ENCODE measurements at regions not wholly inside any gene's neighbourhood (a gene's known extent, or its start where the extent isn't known, plus 50 kb on each side); places are given as distances from the start of the nearest gene placed in this dataset.

DNA sequence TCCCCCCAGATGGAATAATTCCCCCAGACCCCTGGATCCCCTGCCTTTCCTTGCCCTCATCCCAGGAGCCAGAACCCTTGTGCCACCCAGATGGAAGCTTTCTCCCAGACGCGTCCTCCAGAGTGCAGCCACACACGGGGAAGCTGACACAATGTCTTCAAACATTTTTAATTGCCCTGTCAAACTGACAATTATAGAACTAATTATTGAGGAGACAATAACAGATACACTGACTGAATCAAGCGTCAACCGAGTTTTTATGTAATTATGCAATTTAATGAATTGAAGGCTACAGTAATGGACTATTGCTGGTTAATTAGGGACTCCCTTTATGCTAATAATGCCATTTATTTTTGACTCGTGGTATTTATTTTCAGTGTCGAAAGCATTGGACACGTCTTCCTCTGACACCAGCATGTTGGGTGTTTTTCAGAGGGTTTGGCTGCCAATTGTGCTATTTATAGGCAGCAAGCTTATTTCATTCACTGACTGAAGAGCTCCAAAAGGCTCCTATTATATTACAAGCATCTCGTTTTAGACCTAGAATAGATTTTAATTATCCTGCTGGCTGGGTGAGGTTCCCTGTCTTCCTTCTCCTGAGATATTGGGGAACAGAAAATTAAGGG is 298.2 kb upstream of the C16orf82 start:
- Histone ChIP-seq H3K9me2 (replicated peaks; ENCODE audit: control insufficient read depth, low read length) (no peaks in the 10 kb centered on the region), H3K4me3 (ENCODE audit: low read length) (no peak overlapping the region), H3F3A (ENCODE audit: control insufficient read depth, insufficient read depth) (no peaks in the 10 kb centered on the region), H3K27ac (ENCODE audit: low read depth, low read length) (no peak overlapping the region), H3K27me3 (ENCODE audit: control insufficient read depth, low read length) (0 out of 2 replicates have a peak, but pooled peaks cover 2% of the 10 kb centered on the region), H3K9me3 (ENCODE audit: control insufficient read depth, insufficient read depth, low read length) (no peaks in the 10 kb centered on the region), H3K4me2 (ENCODE audit: low read length) (no peak overlapping the region), H3K4me1 (ENCODE audit: control insufficient read depth, low read length) (no peaks in the 10 kb centered on the region), H3K79me2 (ENCODE audit: control insufficient read depth, low read length) (no peaks in the 10 kb centered on the region), H3K36me3 (ENCODE audit: control insufficient read depth, low read length) (no peaks in the 10 kb centered on the region), H4K20me1 (ENCODE audit: control insufficient read depth, insufficient read depth, low read depth, low read length) (no peaks in the 10 kb centered on the region)
- TF ChIP-seq, protein P1, sequence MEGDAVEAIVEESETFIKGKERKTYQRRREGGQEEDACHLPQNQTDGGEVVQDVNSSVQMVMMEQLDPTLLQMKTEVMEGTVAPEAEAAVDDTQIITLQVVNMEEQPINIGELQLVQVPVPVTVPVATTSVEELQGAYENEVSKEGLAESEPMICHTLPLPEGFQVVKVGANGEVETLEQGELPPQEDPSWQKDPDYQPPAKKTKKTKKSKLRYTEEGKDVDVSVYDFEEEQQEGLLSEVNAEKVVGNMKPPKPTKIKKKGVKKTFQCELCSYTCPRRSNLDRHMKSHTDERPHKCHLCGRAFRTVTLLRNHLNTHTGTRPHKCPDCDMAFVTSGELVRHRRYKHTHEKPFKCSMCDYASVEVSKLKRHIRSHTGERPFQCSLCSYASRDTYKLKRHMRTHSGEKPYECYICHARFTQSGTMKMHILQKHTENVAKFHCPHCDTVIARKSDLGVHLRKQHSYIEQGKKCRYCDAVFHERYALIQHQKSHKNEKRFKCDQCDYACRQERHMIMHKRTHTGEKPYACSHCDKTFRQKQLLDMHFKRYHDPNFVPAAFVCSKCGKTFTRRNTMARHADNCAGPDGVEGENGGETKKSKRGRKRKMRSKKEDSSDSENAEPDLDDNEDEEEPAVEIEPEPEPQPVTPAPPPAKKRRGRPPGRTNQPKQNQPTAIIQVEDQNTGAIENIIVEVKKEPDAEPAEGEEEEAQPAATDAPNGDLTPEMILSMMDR (IDR thresholded peaks at IDR 0.05; ENCODE audit: low read depth, low read length, poor library complexity, severe bottlenecking): no peak

DNA sequence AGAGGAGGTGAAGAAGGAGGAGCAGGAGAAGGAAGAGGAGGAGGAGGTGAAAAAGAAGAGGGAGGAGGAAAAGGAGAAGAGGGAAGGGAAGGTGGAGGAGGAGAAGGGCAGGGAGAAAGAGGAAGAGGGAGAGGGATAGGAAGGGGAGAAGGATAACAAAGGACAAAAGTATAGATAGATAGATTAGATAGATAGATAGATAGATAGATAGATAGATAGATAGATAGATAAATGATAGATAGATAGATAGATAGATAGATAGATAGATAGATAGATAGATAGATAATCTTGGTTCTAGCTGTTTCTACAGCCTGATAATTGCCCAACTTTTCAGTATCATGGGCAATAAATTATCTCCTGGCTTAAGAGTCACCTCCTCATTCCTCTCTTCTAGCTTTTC is 296.2 kb upstream of the C16orf82 start:
- Histone ChIP-seq H3K79me2 (ENCODE audit: control insufficient read depth, low read length) (no peaks in the 10 kb centered on the region), H4K20me1 (ENCODE audit: control insufficient read depth, insufficient read depth, low read depth, low read length) (no peaks in the 10 kb centered on the region), H3K4me2 (ENCODE audit: low read length) (no peak overlapping the region), H3K27me3 (ENCODE audit: control insufficient read depth, low read length) (0 out of 2 replicates have a peak, but pooled peaks cover 2% of the 10 kb centered on the region), H3K27ac (ENCODE audit: low read depth, low read length) (no peak overlapping the region), H3F3A (ENCODE audit: control insufficient read depth, insufficient read depth) (no peaks in the 10 kb centered on the region), H3K36me3 (ENCODE audit: control insufficient read depth, low read length) (no peaks in the 10 kb centered on the region), H3K4me1 (ENCODE audit: control insufficient read depth, low read length) (no peaks in the 10 kb centered on the region), H3K4me3 (ENCODE audit: low read length) (no peak overlapping the region), H3K9me2 (replicated peaks; ENCODE audit: control insufficient read depth, low read length) (no peaks in the 10 kb centered on the region), H3K9me3 (ENCODE audit: control insufficient read depth, insufficient read depth, low read length) (no peaks in the 10 kb centered on the region)
- TF ChIP-seq EZH2phosphoT487 (IDR thresholded peaks at IDR 0.05; ENCODE audit: borderline replicate concordance, low read length): no peak
- TF ChIP-seq, protein P1 (IDR thresholded peaks at IDR 0.05; ENCODE audit: low read depth, low read length, poor library complexity, severe bottlenecking): no peak

DNA sequence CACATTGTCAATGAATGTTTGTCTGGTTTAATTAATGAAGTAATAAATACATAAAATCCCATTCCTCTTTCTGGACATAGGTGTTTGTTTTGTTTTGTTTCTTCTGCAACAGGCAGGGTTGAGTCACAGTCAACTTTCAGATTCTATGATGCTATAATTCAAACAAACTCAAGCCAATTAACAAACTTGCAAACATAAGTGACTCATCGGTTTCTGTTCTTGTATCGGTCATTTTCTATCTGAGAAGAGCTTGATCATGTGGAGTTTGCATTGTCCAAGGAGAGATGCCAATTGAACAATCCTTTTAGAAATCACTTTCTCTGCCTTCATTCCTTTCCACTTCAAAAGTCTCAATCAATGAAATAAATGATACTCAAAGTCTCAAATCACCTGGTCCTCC is 294.2 kb upstream of the C16orf82 start:
- no peaks in the 10 kb centered on the region for H3K36me3 ChIP-seq (ENCODE audit: control insufficient read depth, low read length)
- no peaks in the 10 kb centered on the region for H4K20me1 ChIP-seq (ENCODE audit: control insufficient read depth, insufficient read depth, low read depth, low read length)
- H3K4me2 ChIP-seq (ENCODE audit: low read length): no peak overlapping the region
- no peak for TF ChIP-seq EZH2phosphoT487 (IDR thresholded peaks at IDR 0.05; ENCODE audit: borderline replicate concordance, low read length)
- TF ChIP-seq, protein P1 (IDR thresholded peaks at IDR 0.05; ENCODE audit: low read depth, low read length, poor library complexity, severe bottlenecking): no peak
- H3K27ac ChIP-seq (ENCODE audit: low read depth, low read length): no peak overlapping the region
- no peaks in the 10 kb centered on the region for H3K4me1 ChIP-seq (ENCODE audit: control insufficient read depth, low read length)
- H3K79me2 ChIP-seq (ENCODE audit: control insufficient read depth, low read length): no peaks in the 10 kb centered on the region
- H3K9me2 ChIP-seq (replicated peaks; ENCODE audit: control insufficient read depth, low read length): no peaks in the 10 kb centered on the region
- no peaks in the 10 kb centered on the region for H3F3A ChIP-seq (ENCODE audit: control insufficient read depth, insufficient read depth)
- H3K27me3 ChIP-seq (ENCODE audit: control insufficient read depth, low read length): peaks cover under 1% of the 10 kb centered on the region; the same call in 1 of the 2 replicates
- H3K9me3 ChIP-seq (ENCODE audit: control insufficient read depth, insufficient read depth, low read length): no peaks in the 10 kb centered on the region
- H3K4me3 ChIP-seq (ENCODE audit: low read length): no peak overlapping the region
